ENCODE measurements at regions not wholly inside any gene's neighbourhood (a gene's known extent, or its start where the extent isn't known, plus 50 kb on each side); places are given as distances from the start of the nearest gene placed in this dataset.

GRCh38 chr7:3153118-3153517 lies 109.5 kb upstream of the CARD11 start:
- Histone ChIP-seq H3K9me3 (ENCODE audit: low read length) (no peaks in the 10 kb centered on the region), H3K4me2 (ENCODE audit: low read length) (no peak overlapping the region), H4K20me1 (ENCODE audit: low read length) (no peaks in the 10 kb centered on the region), H2AFZ (ENCODE audit: low read length) (no peak overlapping the region), H3K36me3 (ENCODE audit: low read depth, low read length) (no peaks in the 10 kb centered on the region), H3K4me1 (ENCODE audit: insufficient read depth, low read length) (peaks cover 8% of the 10 kb centered on the region), H3K9me2 (replicated peaks; ENCODE audit: low read length) (no peaks in the 10 kb centered on the region), H3F3A (ENCODE audit: low read length, unreplicated experiment) (no peaks in the 10 kb centered on the region), H3K4me3 (ENCODE audit: low read length) (no peak overlapping the region), H3K9ac (ENCODE audit: low read length) (no peak overlapping the region), H3K27ac (ENCODE audit: low read length) (no peak overlapping the region), H3K27me3 (ENCODE audit: low read length) (no peaks in the 10 kb centered on the region), H3K79me2 (ENCODE audit: low read length) (no peaks in the 10 kb centered on the region)
- intact Hi-C loops (cut with micrococcal nuclease): no loop called here
- POLR2A ChIA-PET (ENCODE audit: unreplicated experiment): no interaction called here
- no TSS peak for BruUV-seq (replicated peaks)
- no peak for ATAC-seq
- CTCF ChIA-PET: no interaction called here
- TF ChIP-seq EZH2phosphoT487 (IDR thresholded peaks at IDR 0.05; ENCODE audit: borderline replicate concordance, low read length): no peak
- TF ChIP-seq CTCF (conservative IDR thresholded peaks at IDR 0.05; ENCODE audit: low read depth, low read length): no peak
- TF ChIP-seq EZH2 (IDR thresholded peaks at IDR 0.05; ENCODE audit: low read length, unreplicated experiment): no peak
- no peak for DNase-seq

- H3K9me3 ChIP-seq (ENCODE audit: low read length): no peaks in the 10 kb centered on the region
- ATAC-seq: no peak
- no peaks in the 10 kb centered on the region for H3K9me2 ChIP-seq (replicated peaks; ENCODE audit: low read length)
- H4K20me1 ChIP-seq (ENCODE audit: low read length): no peaks in the 10 kb centered on the region
- no peaks in the 10 kb centered on the region for H3K36me3 ChIP-seq (ENCODE audit: low read depth, low read length)
- no peak overlapping the region for H2AFZ ChIP-seq (ENCODE audit: low read length)
- BruUV-seq (replicated peaks): no TSS peak
- POLR2A ChIA-PET (ENCODE audit: unreplicated experiment): no interaction called here
- CTCF ChIA-PET: no interaction called here
- H3K27ac ChIP-seq (ENCODE audit: low read length): no peak overlapping the region
- H3K4me1 ChIP-seq (ENCODE audit: insufficient read depth, low read length): peaks cover 8% of the 10 kb centered on the region
- no peaks in the 10 kb centered on the region for H3K79me2 ChIP-seq (ENCODE audit: low read length)
- H3K4me2 ChIP-seq (ENCODE audit: low read length): no peak overlapping the region
- no peaks in the 10 kb centered on the region for H3F3A ChIP-seq (ENCODE audit: low read length, unreplicated experiment)
- intact Hi-C loops (cut with micrococcal nuclease): no loop called here
- no peaks in the 10 kb centered on the region for H3K27me3 ChIP-seq (ENCODE audit: low read length)
- no peak overlapping the region for H3K9ac ChIP-seq (ENCODE audit: low read length)
- TF ChIP-seq EZH2phosphoT487 (IDR thresholded peaks at IDR 0.05; ENCODE audit: borderline replicate concordance, low read length): no peak
- no peak for TF ChIP-seq CTCF (conservative IDR thresholded peaks at IDR 0.05; ENCODE audit: low read depth, low read length)
- no peak for TF ChIP-seq EZH2 (IDR thresholded peaks at IDR 0.05; ENCODE audit: low read length, unreplicated experiment)
- DNase-seq: no peak
- no peak overlapping the region for H3K4me3 ChIP-seq (ENCODE audit: low read length)
These were observed 110.7 kb upstream of the CARD11 start for GRCh38 chr7:3154317-3154716.

- ATAC-seq (peak; percentile 36; the same call in 1 of the 2 replicates), DNase-seq (peak; percentile 72)
- H3K4me2 ChIP-seq (ENCODE audit: low read length): no peak overlapping the region
- H2AFZ ChIP-seq (ENCODE audit: low read length): no peak overlapping the region
- H3K79me2 ChIP-seq (ENCODE audit: low read length): no peaks in the 10 kb centered on the region
- no peaks in the 10 kb centered on the region for H3K9me3 ChIP-seq (ENCODE audit: low read length)
- no peaks in the 10 kb centered on the region for H4K20me1 ChIP-seq (ENCODE audit: low read length)
- H3K36me3 ChIP-seq (ENCODE audit: low read depth, low read length): no peaks in the 10 kb centered on the region
- peaks cover 8% of the 10 kb centered on the region for H3K4me1 ChIP-seq (ENCODE audit: insufficient read depth, low read length)
- intact Hi-C loops (cut with micrococcal nuclease): loop anchor here (1.0 kb wide), 2 partner anchors 268 to 290 kb away; no protein-coding TSS in a partner anchor
- H3K4me3 ChIP-seq (ENCODE audit: low read length): no peak overlapping the region
- BruUV-seq (replicated peaks): no TSS peak
- H3K27me3 ChIP-seq (ENCODE audit: low read length): no peaks in the 10 kb centered on the region
- peak; percentile 78 for TF ChIP-seq CTCF (conservative IDR thresholded peaks at IDR 0.05; ENCODE audit: low read depth, low read length)
- TF ChIP-seq EZH2phosphoT487 (IDR thresholded peaks at IDR 0.05; ENCODE audit: borderline replicate concordance, low read length): no peak
- CTCF ChIA-PET: no interaction called here
- H3K9ac ChIP-seq (ENCODE audit: low read length): no peak overlapping the region
- POLR2A ChIA-PET (ENCODE audit: unreplicated experiment): no interaction called here
- H3K27ac ChIP-seq (ENCODE audit: low read length): no peak overlapping the region
- no peaks in the 10 kb centered on the region for H3F3A ChIP-seq (ENCODE audit: low read length, unreplicated experiment)
- no peaks in the 10 kb centered on the region for H3K9me2 ChIP-seq (replicated peaks; ENCODE audit: low read length)
These were observed 111.3 kb upstream of the CARD11 start for GRCh38 chr7:3154881-3155494.

Data from PC-3 (cell line).